GM23248 (cell line): ENCODE measurements at regions not wholly inside any gene's neighbourhood (a gene's known extent, or its start where the extent isn't known, plus 50 kb on each side); places are given as distances from the start of the nearest gene placed in this dataset.

Experiments used
- EZH2 ChIP-seq: fragments of 200-600 bp; sonication (generic); IDR thresholded peaks from 2 replicates; pipeline ENCODE4 v1.6.1; 2018; ENCODE audit warnings: antibody characterized with exemption, mild to moderate bottlenecking; ENCODE audit not compliant: insufficient read depth, poor library complexity, severe bottlenecking
- EZH2phosphoT487 ChIP-seq: fragments of 200-600 bp; sonication (generic); IDR thresholded peaks from 2 replicates; pipeline ENCODE4 v1.6.1; 2018; ENCODE audit warnings: antibody characterized with exemption, moderate library complexity, mild to moderate bottlenecking, low read depth; ENCODE audit not compliant: insufficient read depth

DNA sequence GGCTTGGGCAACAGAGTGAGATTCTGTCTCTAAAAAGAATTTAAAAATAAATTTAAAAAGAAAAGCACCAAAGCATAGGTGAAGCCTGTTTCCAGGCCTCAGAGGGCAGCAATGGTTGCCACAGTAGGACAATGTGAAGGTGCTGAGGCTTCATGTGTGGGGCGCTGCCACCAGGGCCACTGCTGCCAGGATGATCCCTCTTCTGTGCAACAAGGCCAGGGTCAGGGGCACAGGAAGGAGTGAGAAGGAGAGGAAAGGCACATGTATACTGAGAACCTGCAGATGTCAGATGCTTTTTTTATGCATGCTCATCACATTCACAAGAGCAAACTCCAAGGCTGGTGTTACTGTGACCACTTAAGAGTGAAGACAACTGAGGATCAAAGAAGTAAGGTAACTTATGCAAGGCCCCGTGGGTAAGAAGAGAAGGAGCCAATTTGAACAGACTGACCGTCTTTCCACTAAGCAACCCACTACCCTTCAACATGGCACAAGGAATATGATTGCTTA is 79.7 kb upstream of the ACKR3 start:
- TF ChIP-seq EZH2 (no peak), EZH2phosphoT487 (no peak)
